Lower leg skin (tissue), 4 donors: ENCODE measurements at regions not wholly inside any gene's neighbourhood (a gene's known extent, or its start where the extent isn't known, plus 50 kb on each side); places are given as distances from the start of the nearest gene placed in this dataset.

Source experiments
- DNase-seq, 2 donors: peaks; one replicate each; pipeline ENCODE4 v3.0.0-alpha.2; 2019; ENCODE audit warnings: low spot score in 2 of 2
- H3K4me3 ChIP-seq: fragments of 200-600 bp; sonication (generic); 2 replicates; pipeline ENCODE4 v1.5.1; 2017; ENCODE audit warnings: mild to moderate bottlenecking, low read depth; ENCODE audit not compliant: poor library complexity, severe bottlenecking
- POLR2A ChIP-seq, 2 donors: fragments of 450-650 bp; IDR thresholded peaks; one replicate each; pipeline ENCODE4 v1.6.1; 2016 to 2017; ENCODE audit warnings: antibody characterized with exemption in 2 of 2, mild to moderate bottlenecking in 1 of 2, moderate library complexity in 1 of 2
- WGBS, 2 donors: methylation state at CpG; one replicate each; pipeline ENCODE4 v1.1.5; 2018; 5-methylcytosine and 5-hydroxymethylcytosine counted together
- intact Hi-C: fragments of 100-400 bp; cut with DNase I; formaldehyde crosslinking; loops from one replicate; pipeline ENCODE4 v1.15.0; 2023; ENCODE audit warnings: low total_unique reads
- TF ChIP-seq, protein P1 (sequence below), 3 donors: fragments of 450-650 bp; IDR thresholded peaks; one replicate each; pipeline ENCODE4 v1.5.1; 2016; ENCODE audit warnings: antibody characterized with exemption in 3 of 3, mild to moderate bottlenecking in 3 of 3, moderate library complexity in 2 of 3

DNA sequence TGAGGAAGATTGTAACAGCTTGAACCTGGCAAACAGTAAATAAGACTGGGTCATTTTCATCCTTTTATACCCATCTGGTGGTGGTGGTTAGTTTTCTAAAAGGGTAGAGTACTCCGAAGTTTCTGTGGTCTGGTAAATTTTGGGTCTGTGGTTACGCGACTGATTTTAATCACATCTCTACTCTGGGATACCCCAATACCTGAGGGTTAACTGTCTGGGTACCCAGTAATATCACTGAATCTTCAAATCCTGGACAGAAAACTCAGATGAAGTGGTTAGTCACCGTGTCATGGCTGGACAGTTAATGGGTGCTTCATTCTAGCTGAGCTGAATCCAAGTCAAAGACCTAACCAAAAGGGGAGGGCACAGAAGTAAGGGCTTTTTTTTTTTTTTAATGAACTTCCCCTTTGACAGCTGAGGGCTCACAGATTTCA, 474.2 kb downstream of the GADD45G start:
- TF ChIP-seq, protein P1, sequence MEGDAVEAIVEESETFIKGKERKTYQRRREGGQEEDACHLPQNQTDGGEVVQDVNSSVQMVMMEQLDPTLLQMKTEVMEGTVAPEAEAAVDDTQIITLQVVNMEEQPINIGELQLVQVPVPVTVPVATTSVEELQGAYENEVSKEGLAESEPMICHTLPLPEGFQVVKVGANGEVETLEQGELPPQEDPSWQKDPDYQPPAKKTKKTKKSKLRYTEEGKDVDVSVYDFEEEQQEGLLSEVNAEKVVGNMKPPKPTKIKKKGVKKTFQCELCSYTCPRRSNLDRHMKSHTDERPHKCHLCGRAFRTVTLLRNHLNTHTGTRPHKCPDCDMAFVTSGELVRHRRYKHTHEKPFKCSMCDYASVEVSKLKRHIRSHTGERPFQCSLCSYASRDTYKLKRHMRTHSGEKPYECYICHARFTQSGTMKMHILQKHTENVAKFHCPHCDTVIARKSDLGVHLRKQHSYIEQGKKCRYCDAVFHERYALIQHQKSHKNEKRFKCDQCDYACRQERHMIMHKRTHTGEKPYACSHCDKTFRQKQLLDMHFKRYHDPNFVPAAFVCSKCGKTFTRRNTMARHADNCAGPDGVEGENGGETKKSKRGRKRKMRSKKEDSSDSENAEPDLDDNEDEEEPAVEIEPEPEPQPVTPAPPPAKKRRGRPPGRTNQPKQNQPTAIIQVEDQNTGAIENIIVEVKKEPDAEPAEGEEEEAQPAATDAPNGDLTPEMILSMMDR (IDR thresholded peaks at IDR 0.05) = no peak
- TF ChIP-seq POLR2A (IDR thresholded peaks at IDR 0.05) = no peak
- intact Hi-C loops = no loop called here
- DNase-seq = no peak
- H3K4me3 ChIP-seq = no peak overlapping the region
- 85 to 91% methylated on average over 4 of the region's 4 CpGs for WGBS, 2 donors

- intact Hi-C loops = no loop called here
- WGBS, 2 donors = 87 to 96% methylated on average over 4 of the region's 4 CpGs
- DNase-seq = no peak
- H3K4me3 ChIP-seq = no peak overlapping the region
- no peak for TF ChIP-seq POLR2A (IDR thresholded peaks at IDR 0.05)
- TF ChIP-seq, protein P1 (IDR thresholded peaks at IDR 0.05) = no peak
Observed at GRCh38 chr9:90085633-90086032, 480.8 kb downstream of the GADD45G start.

- DNase-seq = no peak
- no peak overlapping the region for H3K4me3 ChIP-seq
- no peak for TF ChIP-seq POLR2A (IDR thresholded peaks at IDR 0.05)
- intact Hi-C loops = no loop called here
- 39 to 63% methylated on average over 2 of the region's 2 CpGs for WGBS, 2 donors
Observed at GRCh38 chr9:90086101-90086511, 481.3 kb downstream of the GADD45G start.

DNA sequence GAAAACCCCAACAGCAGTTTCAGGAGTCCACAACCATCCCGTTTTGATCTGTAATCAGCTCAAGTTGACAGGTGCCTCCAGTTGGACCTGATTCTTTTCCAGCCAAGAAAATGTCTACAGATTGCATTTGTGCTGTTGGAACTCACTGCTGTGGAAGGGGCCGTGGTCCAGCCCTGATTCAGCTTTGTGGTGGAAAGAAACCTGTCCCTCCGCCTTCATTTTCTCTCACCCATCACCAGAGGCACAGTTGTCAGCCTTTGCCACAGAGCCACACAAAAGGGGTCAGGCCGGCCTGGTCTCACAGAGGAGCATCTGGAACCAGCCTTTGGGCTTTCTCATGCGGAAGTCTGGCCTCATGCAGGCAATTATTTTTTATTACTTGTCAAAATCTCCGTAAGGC, 483.6 kb downstream of the GADD45G start:
- intact Hi-C loops = no loop called here
- WGBS, 2 donors = 65 to 75% methylated on average over 6 of the region's 6 CpGs

GRCh38 chr9:90088856-90089255, 484.0 kb downstream of the GADD45G start:
- TF ChIP-seq, protein P1 (IDR thresholded peaks at IDR 0.05) = no peak
- no peak for TF ChIP-seq POLR2A (IDR thresholded peaks at IDR 0.05)
- 76 to 77% methylated on average over 4 of the region's 4 CpGs for WGBS, 2 donors
- no peak overlapping the region for H3K4me3 ChIP-seq
- DNase-seq = no peak
- intact Hi-C loops = no loop called here

More for the DNA sequence above, 483.6 kb downstream of the GADD45G start:
- no peak overlapping the region for H3K4me3 ChIP-seq
- no peak for TF ChIP-seq POLR2A (IDR thresholded peaks at IDR 0.05)
- TF ChIP-seq, protein P1 (IDR thresholded peaks at IDR 0.05) = no peak
- no peak for DNase-seq

- 90 to 95% methylated on average over 4 of the region's 4 CpGs for WGBS, 2 donors
- TF ChIP-seq, protein P1 (IDR thresholded peaks at IDR 0.05) = no peak
- no peak for TF ChIP-seq POLR2A (IDR thresholded peaks at IDR 0.05)
- no peak overlapping the region for H3K4me3 ChIP-seq
- no peak for DNase-seq
- intact Hi-C loops = no loop called here
Observed at GRCh38 chr9:90090997-90091396, 486.2 kb downstream of the GADD45G start.
